ENCODE measurements at regions not wholly inside any gene's neighbourhood (a gene's known extent, or its start where the extent isn't known, plus 50 kb on each side); places are given as distances from the start of the nearest gene placed in this dataset.
"Not testable (repeated sequence)": the region's sequence is repeated elsewhere in the genome, so short reads cannot be mapped to it uniquely, and the experiment has no call there.

DNA sequence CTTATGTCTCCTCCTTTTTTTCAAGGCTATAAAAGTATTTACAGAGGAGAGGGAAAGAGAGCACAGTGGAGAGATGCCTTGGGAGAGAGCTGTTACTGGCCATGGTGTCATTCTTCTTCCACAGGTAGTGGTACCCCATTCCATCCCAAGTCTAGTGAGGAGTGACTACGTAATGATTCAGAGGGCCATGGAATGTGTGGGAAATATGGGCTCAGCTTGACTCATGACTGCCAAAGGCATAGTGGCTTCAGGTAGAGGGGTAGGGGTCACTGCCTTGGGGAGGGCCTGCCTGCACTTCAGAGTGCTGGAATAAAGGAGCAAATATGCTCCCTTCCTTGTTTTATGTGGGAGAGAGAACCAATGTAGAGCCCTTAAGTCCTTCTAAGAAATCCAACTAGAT, 620.6 kb downstream of the IRS1 start:
- DNase-seq (ENCODE audit: low read depth in 4 of 4, low spot score in 1 of 4): no peak

DNA sequence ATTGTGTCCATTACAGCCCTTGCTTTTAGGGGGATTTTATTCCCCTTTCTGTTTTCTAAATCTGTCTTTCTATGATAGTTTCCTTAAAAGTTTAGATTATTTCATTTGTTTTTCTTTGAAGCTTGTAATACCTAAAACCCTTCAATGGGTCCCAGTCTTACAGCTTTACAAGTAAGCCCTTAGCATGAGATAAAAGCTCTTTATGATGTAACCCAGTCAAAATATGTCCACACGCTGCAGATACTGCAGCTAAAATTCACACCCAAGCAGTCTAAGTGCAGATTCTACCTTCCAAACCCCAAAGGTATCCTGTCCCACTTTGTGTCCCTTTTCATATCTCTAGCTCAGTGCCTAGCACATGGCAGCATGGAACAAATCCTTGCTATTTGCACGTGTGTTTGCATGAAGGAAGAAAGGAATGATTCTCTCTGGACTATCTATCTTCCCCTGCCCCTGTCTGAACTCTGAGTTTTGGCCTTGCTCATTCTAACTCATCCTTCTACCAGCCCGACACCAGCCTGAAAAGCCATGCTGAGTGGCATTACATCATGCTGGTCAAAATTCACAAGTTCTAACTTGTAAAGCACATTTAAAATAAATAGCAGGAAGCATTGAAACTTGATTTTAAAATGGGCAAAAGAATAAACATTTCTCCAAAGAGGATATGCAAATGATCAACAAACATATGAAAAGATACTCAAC, 623.2 kb downstream of the IRS1 start:
- DNase-seq (ENCODE audit: low read depth in 4 of 4, low spot score in 1 of 4): no peak

DNA sequence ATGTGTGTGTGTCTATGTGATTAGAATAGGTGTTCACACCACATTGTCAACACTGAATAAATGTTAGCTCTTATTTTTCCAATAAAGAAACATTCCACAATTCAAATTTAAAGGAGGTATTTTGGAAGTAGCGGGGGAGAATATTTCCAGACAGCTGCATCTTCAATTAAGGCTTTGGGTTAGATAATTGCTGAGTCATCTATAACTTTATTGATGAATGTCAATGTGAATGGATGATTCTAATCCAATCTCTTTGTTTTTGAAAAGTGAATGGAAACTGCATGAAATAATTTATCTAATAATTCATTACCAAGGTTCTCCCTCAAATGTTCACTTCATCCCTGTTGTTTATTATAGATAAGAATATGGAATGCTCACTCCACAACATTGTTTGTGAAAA, 625.2 kb downstream of the IRS1 start:
- DNase-seq (ENCODE audit: low read depth in 4 of 4, low spot score in 1 of 4): no peak

DNA sequence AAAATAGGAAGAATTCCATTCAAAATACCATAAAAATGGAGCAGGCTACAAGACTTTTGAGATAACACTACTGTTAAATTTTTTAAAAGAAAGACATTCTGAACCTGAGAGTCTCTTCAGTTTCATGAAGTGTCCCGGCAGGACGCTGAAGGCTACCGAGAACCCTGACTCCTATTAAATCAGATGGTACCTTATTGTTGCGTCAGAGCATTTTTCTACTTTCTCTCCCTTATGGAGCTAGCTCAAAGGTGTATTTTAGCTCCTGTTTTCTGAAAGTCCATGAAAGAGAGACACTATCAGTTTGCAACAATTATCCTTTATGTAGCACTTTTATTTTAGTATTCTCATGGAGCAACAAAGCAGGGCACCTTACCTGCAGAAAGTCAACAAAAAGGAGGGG, 626.7 kb downstream of the IRS1 start:
- DNase-seq (ENCODE audit: low read depth in 4 of 4, low spot score in 1 of 4): no peak

DNA sequence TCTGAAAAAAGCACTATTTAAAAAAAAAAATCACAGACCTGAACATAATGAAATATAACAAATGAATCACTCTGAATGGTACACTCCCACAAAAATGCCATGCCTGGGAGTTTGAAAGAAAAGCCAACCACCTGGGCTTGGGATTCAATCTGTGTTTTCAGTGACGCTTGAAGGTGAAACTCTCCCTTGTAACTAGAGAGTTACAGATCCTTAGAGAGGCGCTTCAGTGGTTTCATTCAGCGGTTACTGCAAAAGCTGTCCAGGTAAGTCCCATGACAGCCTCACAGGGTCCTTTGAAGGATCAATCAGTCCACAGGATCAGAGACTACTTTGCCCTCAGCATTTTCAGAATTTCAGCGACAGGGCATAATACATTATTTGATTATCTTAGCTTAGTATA, 627.3 kb downstream of the IRS1 start:
- DNase-seq (ENCODE audit: low read depth in 4 of 4, low spot score in 1 of 4): no peak

DNA sequence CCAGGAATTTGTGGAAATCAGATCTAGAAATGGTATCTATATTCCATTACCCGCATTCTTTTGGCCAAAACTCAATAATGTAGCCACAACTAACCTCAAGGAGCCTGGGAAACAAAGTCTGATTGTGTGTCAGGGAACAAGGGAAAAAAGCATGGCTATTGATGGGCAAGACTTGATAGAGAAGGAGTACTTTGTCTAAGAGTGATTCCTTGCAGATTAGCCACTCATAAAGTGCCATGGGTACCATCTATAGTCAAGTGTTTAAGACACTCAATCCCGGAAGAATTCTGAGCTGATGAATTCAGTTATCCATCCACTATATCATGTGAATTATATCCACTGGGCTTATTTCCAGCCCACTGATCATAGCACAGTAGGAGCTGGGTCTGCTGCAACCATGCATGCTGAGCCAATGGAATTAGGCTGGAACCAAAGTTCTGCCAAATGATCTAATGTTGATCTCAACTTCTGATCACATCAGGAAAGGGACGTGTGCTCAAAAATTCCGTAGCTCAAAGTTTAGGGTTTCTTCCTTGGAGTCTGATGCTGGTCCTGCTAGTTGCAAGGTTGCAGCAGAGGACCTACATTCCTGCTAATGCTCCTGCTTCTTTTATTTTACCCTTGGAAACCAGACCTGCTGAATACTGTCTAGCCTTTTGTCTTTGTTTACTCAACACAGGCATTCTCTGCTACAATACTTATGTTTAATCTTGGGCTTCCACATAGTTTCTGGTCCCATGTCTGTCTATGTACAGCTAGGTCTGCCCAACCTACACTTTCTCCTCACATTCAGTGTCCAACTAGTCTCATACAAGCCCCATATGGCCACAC, 629.7 kb downstream of the IRS1 start:
- no peak for DNase-seq (ENCODE audit: low read depth in 4 of 4, low spot score in 1 of 4)

DNA sequence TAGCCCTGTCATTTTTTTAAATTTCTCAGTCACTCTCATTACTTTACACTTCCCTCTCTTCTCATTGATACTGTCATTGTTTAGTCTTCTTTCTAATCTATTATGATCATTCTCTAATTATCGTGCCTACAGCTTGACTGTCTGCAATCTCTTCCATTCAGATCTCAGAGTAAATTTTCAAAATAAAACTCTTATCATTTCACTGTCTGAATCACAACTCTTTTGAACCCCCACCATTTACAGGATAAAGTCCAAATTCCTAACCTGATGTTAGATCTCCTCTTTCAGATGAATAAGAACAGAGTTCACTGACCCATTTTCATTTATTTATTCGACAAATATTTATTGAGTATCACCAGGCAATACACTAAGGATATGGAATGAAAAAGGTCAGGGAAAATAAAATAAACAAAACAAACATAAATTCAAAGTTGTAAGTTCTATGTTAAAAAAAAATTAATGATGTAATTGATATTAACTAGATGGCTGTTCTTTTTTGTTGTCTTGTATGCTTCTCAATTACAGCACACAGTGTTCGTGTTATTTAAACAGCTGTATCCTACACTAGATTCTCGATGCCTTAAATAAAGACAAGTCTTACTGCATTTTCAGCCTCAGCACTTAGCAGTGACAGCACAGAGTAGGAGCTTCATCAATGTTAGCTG, 631.0 kb downstream of the IRS1 start:
- DNase-seq (ENCODE audit: low read depth in 4 of 4, low spot score in 1 of 4): no peak

DNA sequence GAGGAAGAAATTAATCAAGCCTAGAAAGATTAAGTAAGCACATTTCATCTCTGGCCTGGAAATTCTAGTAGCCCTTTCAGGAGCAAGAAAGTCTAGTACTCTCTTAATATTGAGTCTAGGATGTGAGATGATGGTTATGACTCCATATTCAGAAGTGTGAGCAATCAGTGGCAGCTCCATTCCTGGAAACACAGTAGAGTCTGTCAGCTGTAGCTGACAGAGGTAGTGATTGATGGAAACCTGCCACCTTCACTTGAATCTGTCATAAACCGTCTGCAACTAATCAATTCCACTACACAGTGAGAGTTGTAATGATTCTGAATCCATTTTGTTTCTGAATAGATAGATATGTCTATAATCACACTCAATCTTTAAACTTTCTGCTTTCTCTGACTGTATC, 635.1 kb downstream of the IRS1 start:
- no peak for DNase-seq (ENCODE audit: low read depth in 4 of 4, low spot score in 1 of 4)

DNA sequence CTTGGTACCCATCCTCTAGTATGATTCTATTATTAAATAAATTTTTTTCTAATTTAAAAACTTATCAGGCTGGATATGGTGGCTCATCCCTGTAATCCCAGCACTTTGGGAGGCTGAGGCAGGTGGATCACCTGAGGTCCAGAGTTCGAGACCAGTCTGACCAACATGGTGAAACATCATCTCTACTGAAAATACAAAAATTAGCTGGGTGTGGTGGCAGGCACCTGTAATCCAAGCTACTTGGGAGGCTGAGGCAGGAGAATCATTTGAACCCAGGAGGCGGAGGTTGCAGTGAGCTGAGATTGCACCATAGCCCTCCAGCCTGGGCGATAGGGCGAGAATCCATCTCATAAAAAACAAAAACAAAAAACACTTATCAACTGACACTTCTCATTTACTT, 639.0 kb downstream of the IRS1 start:
- not testable (repeated sequence) for DNase-seq (ENCODE audit: low read depth in 4 of 4, low spot score in 1 of 4)

DNA sequence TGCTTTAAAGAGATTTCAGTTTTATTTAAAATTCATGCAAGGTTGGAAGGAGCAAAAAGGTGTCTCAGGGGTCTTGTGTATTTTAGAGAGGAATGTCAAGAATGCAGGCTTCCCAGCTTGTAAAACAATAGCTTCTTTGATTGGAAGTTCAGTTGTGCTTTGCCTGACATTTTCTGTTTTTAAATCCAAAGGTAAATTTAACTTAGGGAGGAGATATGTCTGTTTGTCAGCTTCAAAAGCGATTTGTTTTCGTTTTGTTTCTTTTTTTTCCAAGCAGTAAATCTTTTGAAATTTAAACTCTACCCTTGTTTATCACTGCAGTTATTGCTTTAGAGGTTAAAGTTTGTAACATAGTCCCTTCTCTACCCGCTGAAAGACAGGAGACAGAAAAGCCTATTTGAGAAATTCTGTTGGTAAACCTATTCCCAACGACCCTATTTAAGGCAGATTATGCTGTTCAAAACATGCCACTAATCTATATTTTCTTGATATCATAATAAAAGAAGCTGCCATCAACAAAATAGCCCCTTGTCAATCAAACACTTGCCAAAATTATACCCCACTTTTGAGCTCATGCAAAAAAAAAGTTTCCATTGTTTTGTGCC, 639.6 kb downstream of the IRS1 start:
- DNase-seq (ENCODE audit: low read depth in 4 of 4, low spot score in 1 of 4): no peak

DNA sequence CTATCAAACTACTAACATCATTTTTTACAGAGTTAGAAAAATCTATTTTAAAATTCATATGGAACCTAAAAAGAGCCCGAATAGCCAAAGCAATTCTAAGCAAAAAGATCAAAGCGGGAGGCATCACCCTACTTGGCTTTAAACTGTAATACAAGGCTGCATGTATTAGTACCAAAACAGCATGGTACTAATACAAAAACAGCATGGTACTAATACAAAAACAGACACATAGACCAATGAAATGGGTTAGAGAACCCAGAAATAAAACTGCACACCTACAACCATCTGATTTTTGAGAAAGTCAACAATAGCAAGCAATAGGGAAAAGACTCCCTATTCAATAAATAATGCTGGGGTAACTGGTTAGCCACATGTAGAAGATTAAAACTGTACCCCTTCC, 640.7 kb downstream of the IRS1 start:
- DNase-seq (ENCODE audit: low read depth in 4 of 4, low spot score in 1 of 4): no peak

DNA sequence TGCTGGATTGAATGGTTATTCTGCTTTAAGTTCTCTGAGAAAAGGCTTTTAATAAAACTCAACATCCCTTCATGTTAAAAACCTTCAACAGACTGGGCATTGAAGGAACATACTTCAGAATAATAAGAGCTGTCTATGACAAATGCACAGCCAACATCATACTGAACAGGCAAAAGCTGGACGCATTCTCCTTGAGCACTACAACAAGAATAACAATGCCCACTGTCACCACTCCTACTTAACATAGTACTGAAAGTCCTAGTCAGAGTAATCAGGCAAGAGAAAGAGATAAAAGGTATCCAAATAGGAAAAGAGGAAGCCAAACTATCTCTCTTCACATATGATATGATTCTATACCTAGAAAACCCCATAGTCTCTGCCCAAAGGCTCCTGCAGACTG, 641.4 kb downstream of the IRS1 start:
- DNase-seq (ENCODE audit: low read depth in 4 of 4, low spot score in 1 of 4): no peak

DNA sequence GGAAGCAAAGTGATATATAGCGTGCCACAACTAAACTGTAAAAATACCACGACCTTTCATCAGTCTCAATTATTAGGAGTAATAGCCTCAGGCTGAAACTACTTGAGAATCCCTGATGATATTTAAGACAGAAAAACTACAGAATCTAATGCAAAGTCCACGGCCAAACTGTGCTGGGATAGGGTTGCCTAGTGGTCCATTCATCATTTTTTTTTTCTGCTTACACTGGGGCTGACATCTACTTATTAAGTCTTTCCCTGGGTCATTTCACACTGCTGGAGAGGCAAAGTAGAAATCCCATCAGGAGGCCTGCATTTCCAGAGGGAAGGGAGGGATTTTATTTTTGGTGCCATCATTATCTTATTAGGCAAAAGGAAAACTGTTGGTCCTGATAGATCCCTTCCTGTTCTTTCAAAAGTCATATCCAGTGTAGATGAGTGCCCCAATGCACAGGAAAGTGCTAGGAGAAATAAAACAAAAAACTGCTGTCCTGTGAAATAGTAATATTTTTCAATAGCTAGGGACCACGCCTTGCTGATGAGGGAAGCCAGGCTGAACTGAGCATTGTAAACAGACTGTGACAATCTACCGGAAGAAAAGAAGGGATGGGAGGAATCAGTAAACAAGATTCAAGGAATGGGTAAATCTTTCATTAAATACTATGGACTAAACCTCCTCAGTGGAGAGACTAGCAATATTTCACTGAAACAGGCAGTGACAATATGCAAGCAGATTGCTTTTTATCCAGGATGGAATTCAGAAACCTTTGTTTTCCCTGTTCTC, 644.3 kb downstream of the IRS1 start:
- no peak for DNase-seq (ENCODE audit: low read depth in 4 of 4, low spot score in 1 of 4)

DNA sequence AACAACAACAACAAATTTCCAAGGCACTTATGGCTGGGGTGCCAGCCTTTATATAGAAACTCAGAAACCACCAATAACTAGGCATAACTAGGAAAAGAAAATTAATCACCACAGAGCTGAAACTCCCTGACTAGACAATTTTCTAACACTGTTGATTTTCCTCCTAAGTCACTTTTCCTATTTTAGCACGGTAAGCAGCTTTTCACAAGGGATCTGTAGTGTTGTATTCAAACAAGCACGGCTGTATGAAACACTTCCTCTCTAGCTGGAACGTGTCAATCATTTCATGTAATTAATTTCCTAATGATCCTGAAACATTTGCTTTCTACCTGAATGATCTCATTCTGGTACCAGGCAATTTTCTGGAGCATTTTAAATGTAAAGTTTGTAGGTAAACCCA, 645.0 kb downstream of the IRS1 start:
- DNase-seq (ENCODE audit: low read depth in 4 of 4, low spot score in 1 of 4): no peak

DNA sequence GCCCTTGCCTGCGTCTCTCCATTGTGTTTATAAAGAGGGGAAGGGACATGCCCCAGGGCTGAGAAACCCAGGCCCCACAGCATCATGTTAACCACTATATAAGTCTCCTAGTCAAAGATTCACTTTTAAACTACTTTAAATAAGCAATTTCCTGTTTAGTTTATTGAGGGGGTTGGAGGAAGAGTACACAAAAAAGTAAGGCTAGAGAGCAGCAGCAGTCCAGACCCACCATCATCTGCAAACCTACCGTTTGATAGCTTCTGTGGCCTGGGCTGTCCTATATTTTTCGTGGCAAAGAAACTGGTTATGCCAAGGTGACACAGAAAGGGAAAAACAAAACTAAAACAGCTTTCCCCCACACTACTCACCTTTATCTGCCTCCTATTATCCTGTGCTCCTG, 646.1 kb downstream of the IRS1 start:
- DNase-seq (ENCODE audit: low read depth in 4 of 4, low spot score in 1 of 4): no peak

DNA sequence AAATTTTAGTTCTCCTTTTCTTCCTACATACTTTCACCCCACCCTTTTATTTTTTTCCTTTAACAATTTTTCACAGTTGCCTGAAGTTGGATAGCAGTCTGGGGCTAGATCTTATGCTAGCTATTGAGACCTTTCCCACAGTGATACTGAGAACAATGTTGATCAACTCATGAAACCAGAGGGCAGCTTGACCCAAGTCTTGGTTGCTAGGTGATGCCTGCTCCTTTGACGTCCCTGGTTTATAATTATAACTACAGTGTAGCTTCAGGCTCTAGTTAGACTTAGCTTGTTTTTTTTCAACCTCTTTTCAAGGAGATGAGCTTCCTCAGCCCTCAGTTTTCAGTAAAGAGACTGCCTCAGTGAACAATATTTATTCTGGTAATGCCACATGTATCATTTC, 648.5 kb downstream of the IRS1 start:
- DNase-seq (ENCODE audit: low read depth in 4 of 4, low spot score in 1 of 4): no peak

DNA sequence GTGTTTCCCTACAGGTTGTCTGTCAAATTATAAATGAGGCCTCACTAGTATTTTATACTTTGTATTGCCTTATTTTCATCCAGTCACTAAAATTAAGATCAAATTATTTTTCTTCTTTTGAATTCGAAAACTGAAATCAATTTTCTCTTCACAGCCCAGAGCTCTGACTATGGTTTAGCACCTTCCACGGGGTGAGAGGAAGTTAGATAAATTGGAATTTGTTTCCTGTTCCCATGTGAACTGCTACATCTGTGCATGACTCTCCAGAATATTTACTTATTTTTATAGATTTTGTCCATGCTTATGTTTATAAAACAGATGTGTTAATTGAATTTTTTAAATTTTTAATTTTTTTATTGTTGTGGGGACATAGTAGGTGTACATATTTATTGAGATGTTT, 656.5 kb downstream of the IRS1 start:
- DNase-seq (ENCODE audit: low read depth in 4 of 4, low spot score in 1 of 4): no peak

DNA sequence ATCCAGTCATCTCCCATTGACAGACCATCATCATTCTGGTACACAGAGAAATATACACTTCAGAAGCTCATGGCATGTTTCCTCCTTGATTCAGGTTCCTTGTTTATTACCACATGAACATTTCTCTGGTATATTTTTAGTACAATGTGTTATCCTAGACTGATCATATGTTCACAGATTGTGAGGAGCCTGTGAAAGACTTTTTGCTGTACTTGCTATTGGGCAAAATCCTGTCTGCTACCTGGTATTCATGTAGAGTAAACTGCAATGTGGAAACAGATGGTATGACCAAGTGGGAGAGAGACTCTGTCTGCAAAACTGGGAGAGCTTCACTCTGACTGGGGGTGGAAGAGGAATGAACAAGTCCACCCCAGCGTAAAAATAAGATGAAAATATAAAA, 657.2 kb downstream of the IRS1 start:
- no peak for DNase-seq (ENCODE audit: low read depth in 4 of 4, low spot score in 1 of 4)

DNA sequence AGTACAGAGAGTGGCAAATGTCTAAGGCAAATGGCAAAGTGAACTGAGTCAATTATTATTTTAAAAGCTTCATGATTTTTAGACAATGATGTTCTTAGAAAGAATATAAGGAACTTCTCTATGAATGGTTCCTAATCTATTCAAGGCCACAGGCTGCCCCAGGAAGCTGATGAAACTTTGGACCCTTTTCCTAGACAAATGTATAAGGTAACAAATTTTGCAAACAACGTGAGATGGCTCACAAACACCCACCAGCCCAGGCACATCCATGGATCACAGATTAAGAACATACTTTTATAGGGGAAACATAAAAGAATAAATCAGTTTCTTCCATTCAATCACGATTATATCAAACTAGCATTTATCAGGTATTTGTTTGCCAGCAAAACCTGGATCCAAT, 659.0 kb downstream of the IRS1 start:
- DNase-seq (ENCODE audit: low read depth in 4 of 4, low spot score in 1 of 4): no peak

DNA sequence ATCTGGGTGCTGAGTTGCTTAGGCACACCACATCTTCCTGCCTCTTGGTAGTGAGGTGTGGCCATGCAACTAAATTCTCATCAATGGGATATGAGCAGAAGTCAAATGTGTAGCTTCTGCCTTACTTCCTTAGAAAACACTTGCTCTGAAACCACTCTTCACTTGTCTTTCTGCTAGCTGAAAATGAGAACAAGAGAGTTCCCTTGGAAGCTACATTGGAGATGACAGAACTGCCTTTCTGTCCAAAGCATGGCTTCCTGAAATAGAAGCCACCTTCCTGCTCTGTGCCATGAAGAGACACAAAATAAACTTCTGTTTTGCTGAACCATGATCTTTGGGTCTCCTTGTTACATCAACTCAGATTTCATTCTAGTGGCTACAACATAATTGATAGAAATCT, 659.9 kb downstream of the IRS1 start:
- no peak for DNase-seq (ENCODE audit: low read depth in 4 of 4, low spot score in 1 of 4)

DNA sequence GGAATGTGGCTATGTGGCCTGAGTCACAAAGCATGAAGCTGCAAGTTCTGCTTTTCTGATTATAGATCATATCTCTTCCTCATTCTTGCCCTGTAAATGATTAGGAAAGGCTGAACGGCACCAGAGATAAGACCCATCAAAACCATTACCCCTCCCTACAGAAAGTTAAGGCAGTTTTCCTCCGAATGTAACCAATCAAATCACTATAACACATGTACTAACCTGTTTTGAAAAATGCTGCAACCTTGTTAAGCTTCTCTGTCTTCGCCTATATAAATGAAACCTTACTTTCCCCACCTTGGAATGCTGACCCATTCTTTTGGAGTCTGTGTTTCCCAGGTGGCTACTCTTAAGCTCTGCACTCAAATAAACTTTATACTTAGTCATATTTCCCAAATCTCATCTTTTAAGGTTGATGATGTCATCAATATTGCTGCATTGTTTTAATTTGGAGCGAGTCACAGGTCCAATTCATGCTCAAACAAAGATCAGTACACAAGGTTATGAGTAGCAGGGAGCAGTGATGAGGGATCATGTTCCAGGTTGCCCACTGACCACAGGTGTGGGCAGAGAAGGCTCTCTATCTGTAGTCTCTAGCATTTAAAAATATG, 662.3 kb downstream of the IRS1 start:
- DNase-seq (ENCODE audit: low read depth in 4 of 4, low spot score in 1 of 4): no peak

Data from stimulated activated CD4-positive, alpha-beta T cell treated with anti-CD3 and anti-CD28 coated beads, Interleukin-1b, Interleukin-23, amount 100 ng/mL, for 24 hours (primary cell).